ENCODE measurements at regions not wholly inside any gene's neighbourhood (a gene's known extent, or its start where the extent isn't known, plus 50 kb on each side); places are given as distances from the start of the nearest gene placed in this dataset.

DNA sequence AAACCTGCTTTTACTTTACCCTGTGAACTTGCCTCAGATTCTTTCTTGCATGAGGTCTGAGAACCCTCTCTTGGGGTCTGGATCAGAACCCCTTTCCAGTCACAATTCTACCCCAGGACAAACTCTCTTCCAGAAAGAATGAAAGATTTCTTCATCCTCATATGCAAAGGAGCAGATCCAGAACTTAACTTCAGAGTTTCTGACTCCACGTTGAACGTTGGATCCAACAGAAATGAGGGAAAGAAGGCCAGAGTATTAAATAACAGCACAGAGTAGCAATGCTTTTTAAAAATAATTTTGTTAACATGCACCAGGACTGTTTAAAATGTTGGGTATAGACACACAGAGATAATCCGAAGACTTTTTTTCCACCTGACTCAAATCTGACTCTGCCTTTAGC is 632.9 kb upstream of the AUTS2 start:
- no peak overlapping the region for H3K4me3 ChIP-seq (ENCODE audit: low read depth, low read length)
- TF ChIP-seq, protein P1, sequence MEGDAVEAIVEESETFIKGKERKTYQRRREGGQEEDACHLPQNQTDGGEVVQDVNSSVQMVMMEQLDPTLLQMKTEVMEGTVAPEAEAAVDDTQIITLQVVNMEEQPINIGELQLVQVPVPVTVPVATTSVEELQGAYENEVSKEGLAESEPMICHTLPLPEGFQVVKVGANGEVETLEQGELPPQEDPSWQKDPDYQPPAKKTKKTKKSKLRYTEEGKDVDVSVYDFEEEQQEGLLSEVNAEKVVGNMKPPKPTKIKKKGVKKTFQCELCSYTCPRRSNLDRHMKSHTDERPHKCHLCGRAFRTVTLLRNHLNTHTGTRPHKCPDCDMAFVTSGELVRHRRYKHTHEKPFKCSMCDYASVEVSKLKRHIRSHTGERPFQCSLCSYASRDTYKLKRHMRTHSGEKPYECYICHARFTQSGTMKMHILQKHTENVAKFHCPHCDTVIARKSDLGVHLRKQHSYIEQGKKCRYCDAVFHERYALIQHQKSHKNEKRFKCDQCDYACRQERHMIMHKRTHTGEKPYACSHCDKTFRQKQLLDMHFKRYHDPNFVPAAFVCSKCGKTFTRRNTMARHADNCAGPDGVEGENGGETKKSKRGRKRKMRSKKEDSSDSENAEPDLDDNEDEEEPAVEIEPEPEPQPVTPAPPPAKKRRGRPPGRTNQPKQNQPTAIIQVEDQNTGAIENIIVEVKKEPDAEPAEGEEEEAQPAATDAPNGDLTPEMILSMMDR (IDR thresholded peaks at IDR 0.05; ENCODE audit: insufficient read depth, low read depth, low read length, missing control alignments): no peak
- no peak for DNase-seq (ENCODE audit: low read depth)

DNA sequence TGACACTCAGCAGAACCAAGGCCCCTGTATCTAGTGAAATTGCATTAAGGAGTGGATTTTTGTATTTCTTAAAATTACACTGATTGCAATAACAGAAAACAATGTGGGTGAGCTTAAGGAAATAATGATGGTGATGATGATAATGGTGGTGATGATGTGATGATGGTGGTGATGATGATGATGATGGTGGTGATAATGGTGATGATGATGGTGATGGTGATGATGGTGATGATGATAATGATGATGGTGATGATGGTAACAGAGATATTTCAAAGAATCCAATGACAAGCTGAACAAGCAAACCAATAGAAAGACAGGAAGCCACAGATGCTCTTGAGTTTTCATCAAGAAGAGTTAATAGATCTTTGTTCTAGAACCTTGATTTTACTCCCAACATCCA is 630.7 kb upstream of the AUTS2 start:
- no peak for DNase-seq (ENCODE audit: low read depth)
- no peak overlapping the region for H3K4me3 ChIP-seq (ENCODE audit: low read depth, low read length)
- TF ChIP-seq, protein P1 (IDR thresholded peaks at IDR 0.05; ENCODE audit: insufficient read depth, low read depth, low read length, missing control alignments): no peak

DNA sequence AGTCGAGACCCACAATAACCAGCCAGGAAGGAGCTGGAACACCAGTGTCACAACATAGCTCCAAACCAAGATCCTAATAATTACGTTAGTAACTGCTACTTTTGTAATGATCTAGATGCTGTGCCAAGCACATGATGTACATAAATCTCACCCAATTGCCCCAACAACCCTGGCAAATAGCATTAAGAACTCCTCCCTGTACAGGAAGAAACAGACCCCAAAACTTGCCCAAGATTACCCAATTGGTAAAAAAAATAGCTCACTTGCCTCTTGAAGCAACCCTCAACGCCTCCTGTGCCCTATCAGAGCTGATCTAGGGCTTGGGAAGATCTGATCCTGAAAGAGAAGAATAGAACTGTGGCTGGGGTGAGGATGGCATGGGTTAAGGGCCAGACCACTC is 628.7 kb upstream of the AUTS2 start:
- TF ChIP-seq, protein P1 (IDR thresholded peaks at IDR 0.05; ENCODE audit: insufficient read depth, low read depth, low read length, missing control alignments): no peak
- H3K4me3 ChIP-seq (ENCODE audit: low read depth, low read length): no peak overlapping the region
- no peak for DNase-seq (ENCODE audit: low read depth)

DNA sequence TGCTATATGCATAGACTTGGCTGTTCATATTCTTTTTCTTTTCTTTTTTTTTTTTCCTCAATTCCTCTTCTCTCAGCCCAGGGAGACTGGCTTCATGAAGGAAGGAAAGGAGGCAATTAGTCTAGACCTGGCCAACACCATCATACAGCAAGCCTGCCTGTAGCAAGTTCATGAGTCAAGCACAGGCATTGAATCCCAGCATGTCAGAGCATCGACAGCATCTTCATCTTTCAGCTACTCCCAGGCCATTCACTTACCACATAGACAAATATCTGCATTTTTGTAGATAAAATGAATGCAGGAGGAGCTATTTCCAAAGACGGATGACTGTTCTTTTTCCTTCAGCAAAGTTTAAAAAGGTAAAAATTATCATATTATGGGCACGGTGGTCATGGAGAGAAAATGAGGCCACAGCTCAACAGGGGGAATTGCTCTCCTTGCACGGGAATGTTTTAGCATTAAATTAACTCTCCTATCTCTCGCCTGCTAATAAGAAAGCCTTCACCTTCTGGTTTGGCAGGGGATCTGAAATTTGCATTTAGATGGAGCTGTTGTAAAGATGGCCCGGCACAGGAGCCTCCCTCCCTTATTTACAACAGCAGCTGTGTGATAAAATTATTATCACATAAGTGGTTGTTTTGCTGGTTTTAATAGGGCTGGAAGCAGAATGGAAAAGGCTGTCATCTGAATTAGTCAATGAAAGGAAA is 626.5 kb upstream of the AUTS2 start:
- no peak overlapping the region for H3K4me3 ChIP-seq (ENCODE audit: low read depth, low read length)
- no peak for DNase-seq (ENCODE audit: low read depth)
- TF ChIP-seq, protein P1 (IDR thresholded peaks at IDR 0.05; ENCODE audit: insufficient read depth, low read depth, low read length, missing control alignments): no peak

GRCh38 chr7:68977385-68978055 is 620.8 kb upstream of the AUTS2 start:
- TF ChIP-seq, protein P1 (IDR thresholded peaks at IDR 0.05; ENCODE audit: insufficient read depth, low read depth, low read length, missing control alignments): no peak
- H3K4me3 ChIP-seq (ENCODE audit: low read depth, low read length): no peak overlapping the region
- DNase-seq (ENCODE audit: low read depth): no peak

DNA sequence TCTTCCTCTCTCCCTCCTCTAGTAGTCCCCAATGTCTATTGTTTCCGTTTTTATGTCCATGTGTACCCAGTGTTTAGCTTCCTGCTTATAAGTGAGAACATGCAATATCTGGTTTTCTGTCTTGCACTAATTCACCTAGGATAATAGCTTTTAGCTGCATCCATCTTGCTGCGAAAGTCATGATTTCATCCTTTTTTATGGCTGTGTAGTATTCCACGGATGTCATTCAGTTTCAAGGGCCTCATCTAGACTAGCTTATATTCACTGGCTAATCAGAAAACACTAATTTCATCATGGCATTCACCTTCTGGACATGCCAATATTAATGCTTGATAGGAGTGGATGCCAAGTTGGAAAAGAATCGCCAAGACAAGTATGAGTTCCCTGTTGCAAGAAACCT is 619.6 kb upstream of the AUTS2 start:
- no peak for DNase-seq (ENCODE audit: low read depth)
- TF ChIP-seq, protein P1 (IDR thresholded peaks at IDR 0.05; ENCODE audit: insufficient read depth, low read depth, low read length, missing control alignments): no peak
- H3K4me3 ChIP-seq (ENCODE audit: low read depth, low read length): no peak overlapping the region

Data from GM12865 (cell line).